ENCODE measurements at regions not wholly inside any gene's neighbourhood (a gene's known extent, or its start where the extent isn't known, plus 50 kb on each side); places are given as distances from the start of the nearest gene placed in this dataset.

DNA sequence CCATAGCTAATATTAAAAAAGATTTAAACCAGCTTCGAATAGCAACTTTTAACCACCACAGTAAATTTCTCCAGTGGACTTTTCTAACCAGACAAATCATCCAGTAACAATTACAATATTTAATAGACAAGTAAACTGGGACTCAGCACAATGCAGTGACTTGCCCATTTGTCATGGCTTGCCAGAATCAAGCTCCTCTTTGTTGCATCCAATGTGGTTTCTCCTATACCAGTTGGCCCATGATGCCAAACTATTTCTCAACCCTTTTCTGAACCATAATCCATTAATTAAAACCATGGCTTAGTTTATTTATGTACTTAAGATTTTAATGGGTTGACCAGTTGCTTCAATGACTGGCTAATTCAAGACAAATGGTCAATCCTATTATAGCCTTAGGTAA lies 64.4 kb downstream of the DIO2 start:
- DNase-seq = no peak

GRCh38 chr14:80136358-80136757 lies 74.9 kb downstream of the DIO2 start:
- no peak for DNase-seq

- DNase-seq = no peak
Observed at GRCh38 chr14:80135305-80136088, 75.8 kb downstream of the DIO2 start.

GRCh38 chr14:80134321-80134720 lies 77.0 kb downstream of the DIO2 start:
- DNase-seq = no peak

DNA sequence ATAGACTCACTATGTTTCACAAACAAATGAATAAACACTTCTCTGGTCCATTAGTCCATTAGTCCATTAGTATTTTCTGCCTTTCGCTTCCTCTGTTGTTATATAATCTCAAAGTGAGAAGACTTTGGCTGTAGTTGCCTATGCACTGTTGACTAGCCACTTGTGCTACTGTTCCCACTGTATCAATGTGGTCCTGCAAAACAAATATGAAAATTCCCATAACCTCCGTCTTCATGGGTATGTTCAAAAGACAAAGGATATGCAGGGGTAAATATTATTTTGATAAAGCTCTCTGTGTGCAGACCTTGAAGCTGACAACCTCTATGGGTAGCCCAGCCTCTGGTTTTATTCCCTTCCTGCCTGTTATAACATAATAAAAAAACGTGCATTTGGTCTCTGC lies 77.8 kb downstream of the DIO2 start:
- no peak for DNase-seq

- DNase-seq = no peak
Observed at GRCh38 chr14:80127466-80127865, 83.8 kb downstream of the DIO2 start.

- DNase-seq = no peak
Observed at GRCh38 chr14:80124794-80125193, 86.5 kb downstream of the DIO2 start.

- no peak for DNase-seq
Observed at GRCh38 chr14:80117876-80118275, 93.4 kb downstream of the DIO2 start.

- DNase-seq = no peak
Observed at GRCh38 chr14:80116157-80116556, 95.1 kb downstream of the DIO2 start.

DNA sequence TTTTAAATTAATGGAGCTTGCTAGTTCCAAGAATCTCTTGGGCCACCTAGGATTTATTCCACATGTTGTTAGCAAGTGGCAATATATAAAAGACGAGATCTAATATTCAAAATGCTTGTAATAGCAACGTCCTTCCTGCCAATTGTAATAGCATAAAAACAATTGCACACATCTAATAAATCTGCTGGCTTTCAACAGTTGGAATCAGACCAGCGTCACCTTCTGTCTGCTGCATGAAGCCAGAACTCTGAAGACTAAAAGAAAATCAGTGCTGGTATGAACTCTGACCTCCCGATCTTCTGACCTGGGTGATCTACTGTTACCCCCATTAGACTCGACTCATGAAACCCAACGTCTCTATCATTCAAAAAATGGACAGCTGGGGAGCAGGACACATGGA lies 100.6 kb downstream of the DIO2 start:
- DNase-seq = no peak

- no peak for DNase-seq
Observed at GRCh38 chr14:80109055-80109454, 102.2 kb downstream of the DIO2 start.

- DNase-seq = no peak
Observed at GRCh38 chr14:80108430-80108829, 102.9 kb downstream of the DIO2 start.

GRCh38 chr14:80105488-80105994 lies 105.8 kb downstream of the DIO2 start:
- no peak for DNase-seq

- no peak for DNase-seq
Observed at GRCh38 chr14:80101835-80102234, 109.5 kb downstream of the DIO2 start.

DNA sequence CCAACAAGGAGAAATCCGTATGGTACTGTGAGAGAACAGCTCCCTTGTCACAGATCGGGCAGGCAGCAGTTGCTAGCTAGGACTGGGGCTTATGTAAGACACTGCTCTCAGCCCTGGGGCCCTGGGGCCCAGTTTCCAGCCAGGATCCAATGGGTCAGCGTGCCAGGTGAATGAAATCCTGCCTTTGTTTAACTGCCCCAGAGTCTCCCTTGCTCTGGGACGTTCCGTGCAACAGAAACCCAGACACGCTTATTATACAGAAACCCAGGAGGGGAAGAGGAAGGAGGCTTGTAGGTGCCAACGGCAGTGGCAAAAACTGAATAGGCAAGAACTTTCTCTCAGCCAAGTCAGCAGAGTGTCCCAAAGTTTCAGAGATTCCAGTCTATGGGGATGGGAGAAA lies 110.6 kb downstream of the DIO2 start:
- no peak for DNase-seq

DNA sequence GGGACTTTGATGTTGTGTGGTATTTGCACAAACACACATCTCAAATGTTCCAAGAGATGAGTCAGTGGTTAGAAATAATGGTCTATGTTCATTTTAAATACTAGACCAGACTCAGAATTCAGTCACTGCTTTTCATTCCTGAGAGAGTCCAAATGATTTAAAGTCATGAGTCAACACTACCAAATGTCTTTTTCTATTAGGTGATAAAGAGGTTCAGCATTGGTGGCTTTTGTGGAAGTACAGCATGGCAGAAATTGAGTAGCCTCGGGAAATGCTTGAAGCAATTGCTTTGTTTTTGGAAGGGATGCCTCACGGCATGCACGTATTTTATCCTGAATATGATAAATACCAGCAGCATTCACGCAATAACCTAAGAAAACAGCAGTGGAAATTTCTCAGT lies 115.7 kb downstream of the DIO2 start:
- DNase-seq = peak; percentile 95

- DNase-seq = no peak
Observed at GRCh38 chr14:80087411-80087810, 123.9 kb downstream of the DIO2 start.

DNA sequence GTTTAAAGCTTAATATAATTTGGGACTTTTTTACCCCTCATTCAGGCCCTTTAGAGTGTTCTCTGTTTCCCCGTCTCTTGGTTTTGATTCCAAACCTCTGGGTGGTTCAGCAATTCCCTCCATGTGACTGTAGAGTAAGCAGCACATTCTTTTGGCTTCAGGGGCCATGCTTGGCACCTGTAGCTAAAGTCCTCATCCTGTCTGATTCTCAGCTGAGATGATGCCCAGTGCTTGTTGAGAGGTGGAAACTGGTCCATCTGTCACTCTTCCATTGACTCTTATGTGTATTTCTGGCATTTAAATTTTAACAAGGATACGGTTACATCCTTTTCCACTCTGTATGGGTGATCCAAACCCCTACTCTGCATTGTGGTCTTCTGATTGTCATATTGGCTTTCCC lies 127.1 kb downstream of the DIO2 start:
- no peak for DNase-seq

DNA sequence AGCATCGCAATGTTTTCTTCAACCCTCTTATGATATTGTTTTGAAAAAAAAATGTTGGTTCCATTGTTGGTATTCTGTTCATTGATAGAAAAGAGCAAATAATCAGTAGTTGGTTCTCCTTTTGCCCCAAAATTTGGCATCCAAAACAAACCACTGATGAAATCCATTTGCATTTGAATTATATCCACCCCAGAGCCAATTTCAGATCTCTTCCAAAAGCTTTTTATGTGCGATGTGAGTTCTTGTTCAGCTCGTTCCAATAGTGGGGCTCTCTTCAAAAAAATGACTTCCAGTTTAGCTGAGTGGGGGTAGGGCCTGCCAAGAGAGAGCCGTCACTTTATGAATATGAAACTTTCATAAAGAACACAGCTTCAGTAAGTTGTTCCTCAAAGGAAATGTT lies 130.7 kb downstream of the DIO2 start:
- no peak for DNase-seq

DNA sequence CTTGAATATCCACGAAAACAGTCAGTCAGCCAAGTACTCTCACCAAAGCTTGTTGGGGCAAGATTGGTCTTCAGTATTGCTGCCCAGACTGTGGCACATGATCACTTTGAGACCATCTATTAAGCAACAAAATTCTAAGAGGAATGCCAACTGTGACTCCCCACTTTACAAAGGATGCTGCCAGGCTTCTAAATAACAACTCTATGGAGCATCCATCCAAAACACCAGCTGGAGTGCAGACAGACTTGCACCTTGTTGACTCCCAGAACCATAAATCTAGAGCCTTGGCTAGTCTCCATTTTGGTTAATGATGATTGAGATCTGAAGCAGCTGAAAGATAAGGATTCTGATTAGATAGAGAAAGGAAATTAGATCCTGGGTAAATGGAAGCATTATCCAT lies 132.8 kb downstream of the DIO2 start:
- no peak for DNase-seq

DNA sequence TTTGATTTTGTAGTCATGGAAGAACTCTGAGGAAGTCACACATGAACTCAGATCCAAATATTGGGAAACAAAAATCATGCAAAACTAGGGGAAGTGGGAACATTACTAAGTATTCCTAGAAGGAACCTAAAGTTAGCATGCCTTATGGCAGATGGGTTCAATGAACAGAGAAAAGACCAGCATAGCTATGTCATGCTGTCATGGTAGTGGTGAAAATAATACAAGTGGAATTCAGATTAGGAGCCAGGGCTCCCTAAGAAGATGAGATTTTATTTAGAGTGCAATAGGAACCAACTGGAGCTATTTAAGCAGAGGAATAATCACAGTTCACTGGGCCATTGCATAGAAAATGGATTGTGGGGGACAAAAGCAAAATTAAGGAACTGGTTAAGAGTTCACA lies 134.0 kb downstream of the DIO2 start:
- peak; percentile 57 for DNase-seq

DNA sequence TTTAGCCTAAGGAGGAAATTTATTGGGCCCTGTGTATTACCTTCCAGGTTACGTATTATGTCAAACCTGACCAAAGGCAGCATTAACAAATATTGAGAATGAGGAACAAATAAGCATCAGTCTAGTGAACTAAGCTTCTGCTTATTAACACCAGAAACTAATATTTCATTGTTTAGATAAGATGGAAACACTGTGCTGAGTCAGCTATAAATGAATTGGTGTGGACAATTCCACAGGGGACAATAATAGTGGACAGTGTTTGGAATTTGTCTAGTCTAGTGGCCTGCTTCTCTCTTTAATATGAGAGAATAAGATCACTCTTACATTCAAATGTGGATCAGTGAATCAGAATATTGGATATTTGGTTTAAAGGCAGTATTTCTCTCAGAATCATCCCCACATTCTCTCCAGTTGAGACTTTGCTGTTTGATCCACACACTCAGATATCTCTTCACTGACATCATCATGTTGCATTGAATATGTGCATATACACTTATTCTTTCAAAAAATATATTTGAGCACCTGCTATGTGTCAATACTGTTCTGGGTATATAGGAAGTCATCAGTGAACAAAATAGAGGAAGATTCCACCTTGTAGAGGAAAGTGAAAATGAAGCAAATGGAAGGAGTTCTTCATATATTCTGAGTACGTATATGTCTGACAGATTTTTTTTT lies 136.3 kb downstream of the DIO2 start:
- DNase-seq = no peak

DNA sequence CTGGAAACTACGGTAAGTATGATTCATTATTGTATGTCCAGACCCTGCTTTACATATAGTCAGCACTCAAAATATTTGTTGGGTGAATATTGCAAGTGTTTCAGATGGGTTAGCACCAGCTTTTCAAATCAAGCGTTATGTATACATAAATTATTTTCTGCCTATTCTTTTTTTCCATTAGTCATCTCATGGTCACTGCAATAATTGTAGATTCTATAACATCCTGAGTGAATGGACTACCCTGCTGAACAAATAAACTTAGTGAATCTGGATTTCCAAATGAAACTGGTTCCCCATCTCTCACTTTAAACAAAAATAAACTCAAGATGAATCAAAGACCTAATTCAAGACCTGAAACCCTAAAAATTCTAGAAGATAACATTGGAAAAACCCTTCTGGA lies 152.3 kb downstream of the DIO2 start:
- peak; percentile 29 for DNase-seq

DNA sequence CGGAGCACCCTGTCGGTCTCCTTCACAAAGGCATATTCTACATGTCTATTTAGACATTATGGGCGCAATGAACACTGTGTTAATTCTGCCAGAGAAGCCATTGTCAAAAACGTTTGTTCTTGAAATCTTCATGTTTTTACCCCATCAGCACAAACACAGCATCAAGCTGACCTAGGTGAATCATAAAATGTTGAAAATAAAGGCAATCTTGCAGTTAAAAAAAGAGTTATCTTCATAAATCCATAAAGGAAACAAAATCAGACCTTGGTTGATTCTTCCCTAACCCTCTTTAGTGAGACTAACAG lies 154.9 kb downstream of the DIO2 start:
- no peak for DNase-seq
